GM12878 (cell line): ENCODE measurements at regions not wholly inside any gene's neighbourhood (a gene's known extent, or its start where the extent isn't known, plus 50 kb on each side); places are given as distances from the start of the nearest gene placed in this dataset.

Source experiments
- ATAC-seq: fragments of 200-7000 bp; cut with Tn5 transposase; 3 replicates; pipeline ENCODE4 v1.9.1; 2020; ENCODE audit warnings: mild to moderate bottlenecking, moderate library complexity
- BruUV-seq: library from RNA; stranded (reverse); fragments of 400-500 nt; replicated peaks from 2 replicates; lab custom pipeline; 2021; lab: Mats Ljungman, UMichigan
- CTCF ChIA-PET: fragments of 300-600 bp; sonication (Branson Sonifier 250); formaldehyde crosslinking; extraction: SDS; loops from one replicate; lab custom pipeline; 2021; ENCODE audit warnings: inconsistent platforms; lab: Yijun Ruan, JAX
- POLR2A ChIA-PET: fragments of 350-600 bp; formaldehyde crosslinking; extraction: SDS; loops from one replicate; lab custom pipeline; 2021; ENCODE audit warnings: inconsistent platforms; lab: Charles Lee
- RAD21 ChIA-PET: fragments of 300-600 bp; sonication (Branson Sonifier 250); formaldehyde crosslinking; loops from one replicate; lab custom pipeline; 2023; ENCODE audit warnings: antibody characterized with exemption; ENCODE audit not compliant: unreplicated experiment; lab: Charles Lee
- SMC1A ChIA-PET: fragments of 300-600 bp; sonication (Branson Sonifier 250); formaldehyde crosslinking; loops from one replicate; lab custom pipeline; 2023; ENCODE audit not compliant: unreplicated experiment, uncharacterized antibody; lab: Charles Lee
- DNase-seq: peaks from one replicate; pipeline ENCODE4 v3.0.0-alpha.2; 2011; ENCODE audit warnings: low read depth, low spot score
- FAIRE-seq: peaks from 3 replicates; lab custom pipeline; 2011; peaks lifted over from hg19 to GRCh38; lab: Jason Lieb, UNC
- H2AFZ ChIP-seq: 2 replicates; pipeline ENCODE4 v1.6.0; 2011; ENCODE audit warnings: low read depth, low read length, control low read depth; ENCODE audit not compliant: control insufficient read depth
- H3K27ac ChIP-seq: 2 replicates; pipeline ENCODE4 v1.5.1; 2011; ENCODE audit warnings: control low read depth; ENCODE audit not compliant: control insufficient read depth, insufficient read depth
- H3K27me3 ChIP-seq, 2 experiments: replicated peaks in 1 of 2; 2 replicates each; pipeline versions ENCODE4 v1.6.0 to v1.6.1; 2011; ENCODE audit warnings: low read length in 1 of 2; ENCODE audit not compliant: control insufficient read depth in 2 of 2, insufficient read depth in 2 of 2
- H3K36me3 ChIP-seq, 2 experiments: 2 replicates each; pipeline ENCODE4 v1.5.1; 2011; ENCODE audit warnings: low read length in 1 of 2; ENCODE audit not compliant: control insufficient read depth in 2 of 2, insufficient read depth in 2 of 2
- H3K4me1 ChIP-seq: 2 replicates; pipeline ENCODE4 v1.6.1; 2011; ENCODE audit warnings: mild to moderate bottlenecking, low read length, moderate library complexity, mixed read lengths; ENCODE audit not compliant: control insufficient read depth, insufficient read depth
- H3K4me2 ChIP-seq: 2 replicates; pipeline ENCODE4 v1.6.0; 2011; ENCODE audit warnings: control low read depth; ENCODE audit not compliant: control insufficient read depth, insufficient read depth
- H3K4me3 ChIP-seq: fragments of 200-600 bp; sonication (generic); 2 replicates; pipeline ENCODE4 v1.5.1; 2016
- H3K79me2 ChIP-seq: 2 replicates; pipeline ENCODE4 v1.6.0; 2011; ENCODE audit warnings: low read length; ENCODE audit not compliant: control insufficient read depth, insufficient read depth
- H3K9ac ChIP-seq: 2 replicates; pipeline ENCODE4 v1.8.0; 2011; ENCODE audit warnings: low read length, control low read depth, mixed read lengths; ENCODE audit not compliant: control insufficient read depth, insufficient read depth
- H3K9me3 ChIP-seq: replicated peaks from 3 replicates; pipeline ENCODE4 v1.5.1; 2011; ENCODE audit warnings: mild to moderate bottlenecking, low read length; ENCODE audit not compliant: control insufficient read depth, insufficient read depth
- H4K20me1 ChIP-seq: 2 replicates; pipeline ENCODE4 v1.6.0; 2011; ENCODE audit not compliant: control insufficient read depth, insufficient read depth
- ASH2L ChIP-seq: fragments of 300-600, 200-600 bp; sonication (generic); IDR thresholded peaks from 2 replicates; pipeline ENCODE4 v1.6.1; 2017; ENCODE audit warnings: low read depth, mild to moderate bottlenecking, borderline replicate concordance
- BCL11A ChIP-seq: IDR thresholded peaks from 2 replicates; pipeline ENCODE4 v1.6.1; 2011; ENCODE audit warnings: low read depth, low read length
- CBX5 ChIP-seq: sonication (generic); IDR thresholded peaks from 2 replicates; pipeline ENCODE4 v1.6.1; 2016; ENCODE audit warnings: low read depth, moderate library complexity, mild to moderate bottlenecking, inconsistent platforms
- CREB1 ChIP-seq: IDR thresholded peaks from 2 replicates; pipeline ENCODE4 v1.6.1; 2012; ENCODE audit warnings: low read depth, mild to moderate bottlenecking, inconsistent platforms
- E4F1 ChIP-seq: fragments of 450-650 bp; IDR thresholded peaks from 2 replicates; pipeline ENCODE4 v1.6.1; 2018; ENCODE audit warnings: borderline replicate concordance, mild to moderate bottlenecking; ENCODE audit not compliant: partially characterized antibody
- ESRRA ChIP-seq: IDR thresholded peaks from 2 replicates; pipeline ENCODE4 v1.6.1; 2012; ENCODE audit warnings: mild to moderate bottlenecking, low read length, improper control_type of control experiment
- HCFC1 ChIP-seq: fragments of 150-350 bp; IDR thresholded peaks from 2 replicates; pipeline ENCODE4 v1.6.1; 2014; ENCODE audit warnings: low read length
- MTA3 ChIP-seq: IDR thresholded peaks from 2 replicates; pipeline ENCODE4 v1.6.1; 2012; ENCODE audit warnings: low read length, inconsistent platforms, borderline replicate concordance
- SIN3A ChIP-seq: IDR thresholded peaks from 2 replicates; pipeline ENCODE4 v1.6.1; 2012; ENCODE audit warnings: low read depth, low read length, improper control_type of control experiment
- WGBS: methylation state at CpG from one replicate; pipeline ENCODE4 v1.1.6; 2016; ENCODE audit warnings: low lambda C conversion rate; ENCODE audit not compliant: insufficient replicate concordance, insufficient coverage; ENCODE audit errors: missing lambda C conversion rate; 5-methylcytosine and 5-hydroxymethylcytosine counted together
- in situ Hi-C: fragments of 300-500 bp; cut with MboI; formaldehyde crosslinking; loops from 9 replicates; pipeline ENCODE4 v1.14.3; 2018; ENCODE audit warnings: mixed read lengths
- intact Hi-C: fragments of 100-400 bp; cut with micrococcal nuclease; formaldehyde crosslinking; loops from one replicate; pipeline ENCODE4 v1.14.2; 2022; ENCODE audit not compliant: unreplicated experiment

GRCh38 chr15:62639432-62639831, 403.1 kb upstream of the TPM1 start:
- Histone ChIP-seq H2AFZ (no peak overlapping the region), H3K9ac (no peak overlapping the region), H3K79me2 (no peaks in the 10 kb centered on the region), H3K4me1 (no peaks in the 10 kb centered on the region), H3K36me3 (no peaks in the 10 kb centered on the region), H4K20me1 (no peaks in the 10 kb centered on the region; the same call in 1 of the 2 replicates), H3K4me3 (no peak overlapping the region), H3K4me2 (no peak overlapping the region), H3K27me3 (no peaks in the 10 kb centered on the region; a peak in 1 of 4 replicates), H3K27ac (no peak overlapping the region), H3K9me3 (no peaks in the 10 kb centered on the region)
- WGBS, result 59% methylated on average over 4 of the region's 4 CpGs
- RAD21 ChIA-PET, result no interaction called here
- BruUV-seq, result no TSS peak
- FAIRE-seq (no peak), ATAC-seq (no peak), DNase-seq (no peak)
- POLR2A ChIA-PET, result no interaction called here
- intact Hi-C loops (no loop called here), in situ Hi-C loops (no loop called here)
- SMC1A ChIA-PET, result interaction anchor here (1.2 to 1.4 kb wide), 2 partner anchors 10 to 16 kb away, joined by 3 read pairs; no protein-coding TSS in a partner anchor
- CTCF ChIA-PET, result interaction anchor here (0.9 kb wide), 1 partner anchor 9 kb away, joined by 3 read pairs; no protein-coding TSS in a partner anchor
- TF ChIP-seq HCFC1 (no peak), MTA3 (no peak), E4F1 (no peak), ASH2L (no peak), ESRRA (no peak), BCL11A (no peak), CREB1 (no peak), SIN3A (no peak), CBX5 (no peak)
